ENCODE measurements at regions not wholly inside any gene's neighbourhood (a gene's known extent, or its start where the extent isn't known, plus 50 kb on each side); places are given as distances from the start of the nearest gene placed in this dataset.

- DNase-seq (ENCODE audit: low read depth in 6 of 9, low spot score in 9 of 9): no peak
These were observed 240.0 kb upstream of the SEMA6D start for GRCh38 chr15:47477341-47477740.

GRCh38 chr15:47484059-47484458 lies 233.2 kb upstream of the SEMA6D start:
- H3K4me1 ChIP-seq (ENCODE audit: control insufficient read depth in 2 of 2, insufficient read depth in 2 of 2, low read length in 2 of 2): no peaks in the 10 kb centered on the region
- WGBS: 71% methylated on average over 3 of the region's 3 CpGs

More at GRCh38 chr15:47477341-47477740, 240.0 kb upstream of the SEMA6D start:
- H3K4me1 ChIP-seq (ENCODE audit: control insufficient read depth in 2 of 2, insufficient read depth in 2 of 2, low read length in 2 of 2): no peaks in the 10 kb centered on the region
- no peak overlapping the region for H3K4me3 ChIP-seq (ENCODE audit: low read length in 2 of 2)
- H3K27ac ChIP-seq (ENCODE audit: low read depth in 1 of 2, low read length in 1 of 2): no peak overlapping the region
- no peaks in the 10 kb centered on the region for H3K9me3 ChIP-seq (ENCODE audit: control insufficient read depth in 2 of 2, insufficient read depth in 1 of 2, low read length in 1 of 2)
- H3K36me3 ChIP-seq (ENCODE audit: control insufficient read depth in 2 of 2, insufficient read depth in 2 of 2, low read length in 1 of 2): no peaks in the 10 kb centered on the region
- no peaks in the 10 kb centered on the region for H3K27me3 ChIP-seq (ENCODE audit: control insufficient read depth in 2 of 2, insufficient read depth in 1 of 2, low read length in 1 of 2)

GRCh38 chr15:47484997-47485396 lies 232.3 kb upstream of the SEMA6D start:
- Histone ChIP-seq H3K27me3 (ENCODE audit: control insufficient read depth in 2 of 2, insufficient read depth in 1 of 2, low read length in 1 of 2) (no peaks in the 10 kb centered on the region), H3K4me1 (ENCODE audit: control insufficient read depth in 2 of 2, insufficient read depth in 2 of 2, low read length in 2 of 2) (no peaks in the 10 kb centered on the region), H3K9me3 (ENCODE audit: control insufficient read depth in 2 of 2, insufficient read depth in 1 of 2, low read length in 1 of 2) (no peaks in the 10 kb centered on the region), H3K36me3 (ENCODE audit: control insufficient read depth in 2 of 2, insufficient read depth in 2 of 2, low read length in 1 of 2) (no peaks in the 10 kb centered on the region), H3K4me3 (ENCODE audit: low read length in 2 of 2) (no peak overlapping the region), H3K27ac (ENCODE audit: low read depth in 1 of 2, low read length in 1 of 2) (no peak overlapping the region)
- WGBS: 94% methylated on average over 2 of the region's 2 CpGs
- DNase-seq (ENCODE audit: low read depth in 6 of 9, low spot score in 9 of 9): no peak

More at GRCh38 chr15:47484059-47484458, 233.2 kb upstream of the SEMA6D start:
- Histone ChIP-seq H3K27me3 (ENCODE audit: control insufficient read depth in 2 of 2, insufficient read depth in 1 of 2, low read length in 1 of 2) (no peaks in the 10 kb centered on the region), H3K36me3 (ENCODE audit: control insufficient read depth in 2 of 2, insufficient read depth in 2 of 2, low read length in 1 of 2) (no peaks in the 10 kb centered on the region), H3K27ac (ENCODE audit: low read depth in 1 of 2, low read length in 1 of 2) (no peak overlapping the region), H3K9me3 (ENCODE audit: control insufficient read depth in 2 of 2, insufficient read depth in 1 of 2, low read length in 1 of 2) (no peaks in the 10 kb centered on the region), H3K4me3 (ENCODE audit: low read length in 2 of 2) (no peak overlapping the region)
- DNase-seq (ENCODE audit: low read depth in 6 of 9, low spot score in 9 of 9): no peak

- Histone ChIP-seq H3K4me3 (ENCODE audit: low read length in 2 of 2) (no peak overlapping the region), H3K4me1 (ENCODE audit: control insufficient read depth in 2 of 2, insufficient read depth in 2 of 2, low read length in 2 of 2) (no peaks in the 10 kb centered on the region), H3K36me3 (ENCODE audit: control insufficient read depth in 2 of 2, insufficient read depth in 2 of 2, low read length in 1 of 2) (no peaks in the 10 kb centered on the region), H3K27me3 (ENCODE audit: control insufficient read depth in 2 of 2, insufficient read depth in 1 of 2, low read length in 1 of 2) (no peaks in the 10 kb centered on the region), H3K9me3 (ENCODE audit: control insufficient read depth in 2 of 2, insufficient read depth in 1 of 2, low read length in 1 of 2) (no peaks in the 10 kb centered on the region), H3K27ac (ENCODE audit: low read depth in 1 of 2, low read length in 1 of 2) (no peak overlapping the region)
- WGBS: 72% methylated on average over 2 of the region's 2 CpGs
- DNase-seq (ENCODE audit: low read depth in 6 of 9, low spot score in 9 of 9): no peak
These were observed 231.9 kb upstream of the SEMA6D start for GRCh38 chr15:47485419-47485818.

GRCh38 chr15:47486040-47486439 lies 231.3 kb upstream of the SEMA6D start:
- no peaks in the 10 kb centered on the region for H3K36me3 ChIP-seq (ENCODE audit: control insufficient read depth in 2 of 2, insufficient read depth in 2 of 2, low read length in 1 of 2)
- no peaks in the 10 kb centered on the region for H3K9me3 ChIP-seq (ENCODE audit: control insufficient read depth in 2 of 2, insufficient read depth in 1 of 2, low read length in 1 of 2)
- no peaks in the 10 kb centered on the region for H3K27me3 ChIP-seq (ENCODE audit: control insufficient read depth in 2 of 2, insufficient read depth in 1 of 2, low read length in 1 of 2)
- H3K4me3 ChIP-seq (ENCODE audit: low read length in 2 of 2): no peak overlapping the region
- H3K4me1 ChIP-seq (ENCODE audit: control insufficient read depth in 2 of 2, insufficient read depth in 2 of 2, low read length in 2 of 2): no peaks in the 10 kb centered on the region
- H3K27ac ChIP-seq (ENCODE audit: low read depth in 1 of 2, low read length in 1 of 2): no peak overlapping the region
- WGBS: 80% methylated on average over 3 of the region's 3 CpGs
- no peak for DNase-seq (ENCODE audit: low read depth in 6 of 9, low spot score in 9 of 9)

GRCh38 chr15:47492195-47492594 lies 225.1 kb upstream of the SEMA6D start:
- DNase-seq (ENCODE audit: low read depth in 6 of 9, low spot score in 9 of 9): no peak
- Histone ChIP-seq H3K27ac (ENCODE audit: low read depth in 1 of 2, low read length in 1 of 2) (no peak overlapping the region), H3K4me1 (ENCODE audit: control insufficient read depth in 2 of 2, insufficient read depth in 2 of 2, low read length in 2 of 2) (no peaks in the 10 kb centered on the region), H3K9me3 (ENCODE audit: control insufficient read depth in 2 of 2, insufficient read depth in 1 of 2, low read length in 1 of 2) (no peaks in the 10 kb centered on the region), H3K27me3 (ENCODE audit: control insufficient read depth in 2 of 2, insufficient read depth in 1 of 2, low read length in 1 of 2) (no peaks in the 10 kb centered on the region), H3K36me3 (ENCODE audit: control insufficient read depth in 2 of 2, insufficient read depth in 2 of 2, low read length in 1 of 2) (no peaks in the 10 kb centered on the region), H3K4me3 (ENCODE audit: low read length in 2 of 2) (no peak overlapping the region)

GRCh38 chr15:47493357-47494247 lies 223.7 kb upstream of the SEMA6D start:
- Histone ChIP-seq H3K9me3 (ENCODE audit: control insufficient read depth in 2 of 2, insufficient read depth in 1 of 2, low read length in 1 of 2) (no peaks in the 10 kb centered on the region), H3K4me3 (ENCODE audit: low read length in 2 of 2) (no peak overlapping the region), H3K27me3 (ENCODE audit: control insufficient read depth in 2 of 2, insufficient read depth in 1 of 2, low read length in 1 of 2) (no peaks in the 10 kb centered on the region), H3K4me1 (ENCODE audit: control insufficient read depth in 2 of 2, insufficient read depth in 2 of 2, low read length in 2 of 2) (no peaks in the 10 kb centered on the region), H3K36me3 (ENCODE audit: control insufficient read depth in 2 of 2, insufficient read depth in 2 of 2, low read length in 1 of 2) (no peaks in the 10 kb centered on the region), H3K27ac (ENCODE audit: low read depth in 1 of 2, low read length in 1 of 2) (no peak overlapping the region)
- no peak for DNase-seq (ENCODE audit: low read depth in 6 of 9, low spot score in 9 of 9)
- WGBS: 93% methylated on average over 4 of the region's 4 CpGs

- no peaks in the 10 kb centered on the region for H3K4me1 ChIP-seq (ENCODE audit: control insufficient read depth in 2 of 2, insufficient read depth in 2 of 2, low read length in 2 of 2)
- no peak overlapping the region for H3K4me3 ChIP-seq (ENCODE audit: low read length in 2 of 2)
- no peaks in the 10 kb centered on the region for H3K9me3 ChIP-seq (ENCODE audit: control insufficient read depth in 2 of 2, insufficient read depth in 1 of 2, low read length in 1 of 2)
- H3K36me3 ChIP-seq (ENCODE audit: control insufficient read depth in 2 of 2, insufficient read depth in 2 of 2, low read length in 1 of 2): no peaks in the 10 kb centered on the region
- DNase-seq (ENCODE audit: low read depth in 6 of 9, low spot score in 9 of 9): no peak
- H3K27me3 ChIP-seq (ENCODE audit: control insufficient read depth in 2 of 2, insufficient read depth in 1 of 2, low read length in 1 of 2): no peaks in the 10 kb centered on the region
- H3K27ac ChIP-seq (ENCODE audit: low read depth in 1 of 2, low read length in 1 of 2): no peak overlapping the region
- 94% methylated on average over 5 of the region's 5 CpGs for WGBS
These were observed 220.7 kb upstream of the SEMA6D start for GRCh38 chr15:47496343-47497185.

- WGBS: 73% methylated on average over 2 of the region's 2 CpGs
- peaks cover 0 to 13% of the 10 kb centered on the region in 2 donors for H3K4me1 ChIP-seq (ENCODE audit: control insufficient read depth in 2 of 2, insufficient read depth in 2 of 2, low read length in 2 of 2)
- no peaks in the 10 kb centered on the region for H3K27me3 ChIP-seq (ENCODE audit: control insufficient read depth in 2 of 2, insufficient read depth in 1 of 2, low read length in 1 of 2)
- no peaks in the 10 kb centered on the region for H3K36me3 ChIP-seq (ENCODE audit: control insufficient read depth in 2 of 2, insufficient read depth in 2 of 2, low read length in 1 of 2)
- no peak overlapping the region for H3K27ac ChIP-seq (ENCODE audit: low read depth in 1 of 2, low read length in 1 of 2)
- no peak for DNase-seq (ENCODE audit: low read depth in 6 of 9, low spot score in 9 of 9)
- H3K9me3 ChIP-seq (ENCODE audit: control insufficient read depth in 2 of 2, insufficient read depth in 1 of 2, low read length in 1 of 2): no peaks in the 10 kb centered on the region
- no peak overlapping the region for H3K4me3 ChIP-seq (ENCODE audit: low read length in 2 of 2)
These were observed 216.5 kb upstream of the SEMA6D start for GRCh38 chr15:47500842-47501241.

Data from thymus (tissue), 11 donors.